Epithelial cell of esophagus (primary cell): ENCODE measurements at regions not wholly inside any gene's neighbourhood (a gene's known extent, or its start where the extent isn't known, plus 50 kb on each side); places are given as distances from the start of the nearest gene placed in this dataset.
"Not testable (repeated sequence)": the region's sequence is repeated elsewhere in the genome, so short reads cannot be mapped to it uniquely, and the experiment has no call there.

Source experiments
- DNase-seq: peaks from one replicate; pipeline ENCODE4 v3.0.0; 2010; ENCODE audit warnings: low read depth
- H3K4me3 ChIP-seq: 2 replicates; pipeline ENCODE4 v1.5.1; 2011; ENCODE audit warnings: mild to moderate bottlenecking, low read length, control low read depth
- CTCF ChIP-seq: IDR thresholded peaks from 2 replicates; pipeline ENCODE4 v1.5.1; 2011; ENCODE audit warnings: low read depth, mild to moderate bottlenecking, low read length, control low read depth, inconsistent platforms; ENCODE audit not compliant: insufficient read depth; ENCODE audit errors: missing control alignments

- no peak overlapping the region for H3K4me3 ChIP-seq
- no peak for TF ChIP-seq CTCF
- DNase-seq, result no peak
These were observed 76.8 kb upstream of the OGFRL1 start for GRCh38 chr6:71211799-71212198.

GRCh38 chr6:71220466-71220865 is 68.1 kb upstream of the OGFRL1 start:
- no peak for TF ChIP-seq CTCF
- DNase-seq, result no peak
- no peak overlapping the region for H3K4me3 ChIP-seq

GRCh38 chr6:71222671-71223070 is 65.9 kb upstream of the OGFRL1 start:
- TF ChIP-seq CTCF, result no peak
- no peak for DNase-seq
- H3K4me3 ChIP-seq, result no peak overlapping the region

- no peak overlapping the region for H3K4me3 ChIP-seq
- TF ChIP-seq CTCF, result no peak
These were observed 64.6 kb upstream of the OGFRL1 start for GRCh38 chr6:71224011-71224410.

GRCh38 chr6:71226151-71226550 is 62.5 kb upstream of the OGFRL1 start:
- no peak overlapping the region for H3K4me3 ChIP-seq
- DNase-seq, result no peak
- no peak for TF ChIP-seq CTCF

More at GRCh38 chr6:71224011-71224410, 64.6 kb upstream of the OGFRL1 start:
- no peak for DNase-seq

- H3K4me3 ChIP-seq, result no peak overlapping the region
- DNase-seq, result no peak
- no peak for TF ChIP-seq CTCF
These were observed 60.1 kb upstream of the OGFRL1 start for GRCh38 chr6:71228461-71229041.

- H3K4me3 ChIP-seq, result no peak overlapping the region
- no peak for TF ChIP-seq CTCF
- no peak for DNase-seq
These were observed 59.1 kb upstream of the OGFRL1 start for GRCh38 chr6:71229477-71229876.

GRCh38 chr6:71232890-71233289 is 55.7 kb upstream of the OGFRL1 start:
- H3K4me3 ChIP-seq, DNase-seq: not testable (repeated sequence)
